Ecto neural progenitor cell (in vitro differentiated cells): ENCODE measurements at regions not wholly inside any gene's neighbourhood (a gene's known extent, or its start where the extent isn't known, plus 50 kb on each side); places are given as distances from the start of the nearest gene placed in this dataset.

Source experiments
- DNase-seq: peaks from one replicate; pipeline ENCODE4 v3.0.0-alpha.2; 2018; ENCODE audit warnings: low spot score

DNA sequence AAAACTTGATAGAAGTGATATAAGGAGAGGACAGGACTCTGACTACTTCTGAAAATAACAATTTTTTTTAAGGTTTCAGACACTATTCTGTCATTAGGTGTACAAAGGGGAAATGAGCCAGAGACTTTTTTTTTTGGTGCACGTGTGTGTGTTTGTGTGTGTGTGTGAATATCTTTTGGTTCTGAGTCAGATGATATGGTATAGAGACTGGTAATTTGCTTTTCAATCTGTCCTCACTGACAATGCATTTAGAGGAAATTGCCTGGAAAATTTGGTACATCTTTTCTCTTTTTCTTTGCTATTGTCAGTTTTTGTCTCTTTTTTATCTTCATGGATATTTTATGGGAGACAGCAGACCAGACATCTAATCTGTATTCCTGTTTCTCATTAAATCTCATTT, 59.3 kb downstream of the DDIT4L start:
- DNase-seq: no peak

DNA sequence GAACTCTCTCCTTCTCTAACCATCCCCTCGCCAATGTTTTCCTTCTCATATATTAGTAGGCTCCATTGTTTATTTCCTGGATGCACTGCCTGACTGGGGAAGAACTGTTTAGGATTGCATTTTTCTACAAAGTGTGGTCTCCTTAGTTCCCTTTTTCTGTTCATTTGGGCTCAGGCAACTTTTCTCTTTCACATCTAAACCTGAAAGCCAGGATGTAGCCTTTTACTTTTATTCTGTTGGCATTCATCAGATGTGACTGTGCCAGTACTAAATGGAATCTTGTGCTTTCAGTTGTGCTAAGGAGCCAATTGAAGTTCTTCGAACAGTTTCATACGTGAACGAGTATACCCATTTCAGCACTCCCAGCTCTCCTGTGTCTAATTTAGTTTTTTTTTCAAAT, 59.8 kb downstream of the DDIT4L start:
- DNase-seq: no peak

DNA sequence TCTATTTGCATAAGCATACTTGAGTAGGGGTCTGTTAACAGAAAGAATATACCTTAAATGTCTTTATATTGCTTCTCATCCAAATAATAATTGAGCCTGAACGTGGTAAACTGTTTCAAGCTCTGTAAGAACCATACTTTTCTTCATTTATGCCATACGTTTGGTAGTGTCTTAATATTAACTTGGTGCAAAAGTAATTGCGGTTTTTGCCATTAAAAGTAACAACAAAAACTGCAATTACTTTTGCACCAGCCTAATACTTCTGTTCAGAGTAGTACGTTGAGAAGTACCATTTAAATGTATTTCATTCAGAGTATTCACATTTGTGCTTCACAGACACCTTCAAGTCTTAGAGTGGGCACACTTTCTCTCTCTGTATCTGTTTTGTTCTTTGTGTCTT, 60.5 kb downstream of the DDIT4L start:
- no peak for DNase-seq

DNA sequence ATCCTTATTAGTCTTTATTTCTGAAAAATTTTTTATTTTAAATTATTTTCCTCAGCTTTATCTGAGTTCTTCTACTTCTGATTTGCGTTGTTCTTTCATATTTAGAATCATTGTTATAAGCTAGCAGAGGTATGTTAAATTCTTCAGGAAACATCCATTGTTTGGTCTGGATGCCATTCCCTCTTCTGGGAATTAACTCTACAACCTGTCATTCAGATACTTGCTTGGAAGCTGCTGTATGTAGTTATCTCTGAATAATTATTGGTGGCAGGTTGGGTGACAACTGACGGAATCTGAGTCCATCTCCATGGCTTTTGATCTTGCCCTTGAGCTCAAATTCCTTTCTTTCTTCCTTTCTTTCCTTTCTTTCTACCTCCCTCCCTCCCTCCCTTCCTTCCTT, 61.9 kb downstream of the DDIT4L start:
- DNase-seq: no peak

DNA sequence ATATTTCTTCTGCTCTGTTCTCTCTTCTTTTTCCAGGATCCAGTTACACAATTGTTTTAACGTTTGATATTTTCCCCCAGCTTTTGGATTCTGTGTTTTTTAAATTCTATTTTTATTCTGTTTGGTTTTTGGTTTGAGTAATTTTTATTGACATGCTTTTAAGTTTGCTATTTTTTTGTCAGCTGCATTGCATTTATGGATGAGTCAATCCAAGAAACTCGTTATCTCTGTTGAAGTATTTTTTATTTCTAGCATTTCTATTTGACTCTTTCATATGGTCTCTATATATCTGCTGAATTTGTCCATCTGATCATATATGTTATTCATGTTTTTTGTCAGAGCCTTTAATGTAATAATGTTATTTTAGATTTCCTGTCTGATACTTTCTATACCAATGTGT, 65.6 kb downstream of the DDIT4L start:
- DNase-seq: no peak

DNA sequence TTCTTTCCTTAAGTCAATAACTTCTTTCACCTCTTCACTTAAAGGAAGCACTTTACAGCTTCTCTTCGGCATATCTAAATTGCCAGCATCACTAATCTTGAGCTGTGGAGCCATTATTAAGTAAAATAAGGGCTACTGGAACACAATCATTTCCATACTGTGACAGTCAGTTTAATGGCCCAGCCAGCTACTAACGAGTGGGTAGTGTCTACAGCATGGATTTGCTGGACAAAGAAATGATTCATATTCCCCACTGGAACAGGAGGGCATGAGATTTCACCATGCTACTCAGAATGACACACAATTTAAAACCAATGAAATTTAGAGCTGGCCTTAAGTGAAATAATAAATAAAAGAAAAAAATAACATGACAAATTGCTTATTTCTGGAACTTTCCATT, 72.1 kb downstream of the DDIT4L start:
- DNase-seq: no peak

DNA sequence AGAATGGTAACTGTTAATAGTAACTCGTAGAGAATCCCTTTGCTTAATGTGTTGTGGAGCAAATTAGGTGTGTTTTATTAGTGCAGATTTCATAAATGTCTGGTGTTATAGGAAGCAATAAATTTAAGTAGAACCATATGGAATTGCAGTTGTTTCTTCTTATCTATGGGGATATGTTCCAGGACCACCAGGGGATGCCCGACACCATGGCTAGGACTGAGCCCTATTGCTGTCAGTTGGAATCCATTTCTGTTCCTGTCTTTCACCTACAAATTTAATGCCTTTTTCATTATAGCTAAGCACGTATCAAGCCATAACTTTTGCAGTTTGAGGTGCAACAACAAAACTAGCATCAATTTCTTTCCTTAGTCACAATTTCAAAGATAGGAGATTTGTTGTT, 72.5 kb downstream of the DDIT4L start:
- no peak for DNase-seq

DNA sequence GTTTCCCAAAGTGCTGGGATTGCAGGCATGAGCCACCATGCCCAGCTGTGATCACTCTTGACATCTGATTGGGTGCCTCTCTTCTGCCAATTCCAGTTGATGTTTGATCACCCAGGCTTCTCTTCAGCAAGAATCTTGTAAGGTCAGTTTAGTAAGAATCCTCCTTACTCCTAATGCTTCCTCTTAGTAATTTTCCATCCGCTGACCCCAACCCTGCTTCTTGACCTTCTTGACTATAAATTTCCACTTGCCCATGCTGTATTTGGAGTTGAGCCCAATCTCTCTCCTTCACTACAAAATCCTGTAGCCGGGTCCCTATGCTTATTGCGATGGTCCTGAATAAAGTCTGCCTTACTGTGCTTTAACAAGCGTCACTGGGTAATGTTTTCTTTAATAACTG, 75.4 kb downstream of the DDIT4L start:
- no peak for DNase-seq

DNA sequence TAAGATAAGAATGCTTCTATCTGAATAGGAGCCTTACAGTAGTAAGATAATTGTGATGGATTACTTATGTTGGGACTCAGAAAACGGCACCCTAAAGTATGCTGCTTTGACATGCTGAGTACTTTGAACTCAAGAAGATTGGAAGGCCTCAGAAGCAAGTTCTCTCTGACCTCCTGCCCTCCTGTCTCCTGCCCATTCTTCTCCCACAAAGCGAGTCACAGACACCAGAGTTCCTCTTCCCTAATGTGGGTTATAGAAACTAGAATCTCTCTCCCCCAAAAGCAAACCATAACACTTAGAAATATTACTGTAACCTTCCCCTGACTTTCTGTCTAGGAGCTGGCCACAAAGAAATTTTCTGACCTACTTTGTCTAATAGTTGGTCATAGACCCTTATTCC, 76.5 kb downstream of the DDIT4L start:
- DNase-seq: no peak

DNA sequence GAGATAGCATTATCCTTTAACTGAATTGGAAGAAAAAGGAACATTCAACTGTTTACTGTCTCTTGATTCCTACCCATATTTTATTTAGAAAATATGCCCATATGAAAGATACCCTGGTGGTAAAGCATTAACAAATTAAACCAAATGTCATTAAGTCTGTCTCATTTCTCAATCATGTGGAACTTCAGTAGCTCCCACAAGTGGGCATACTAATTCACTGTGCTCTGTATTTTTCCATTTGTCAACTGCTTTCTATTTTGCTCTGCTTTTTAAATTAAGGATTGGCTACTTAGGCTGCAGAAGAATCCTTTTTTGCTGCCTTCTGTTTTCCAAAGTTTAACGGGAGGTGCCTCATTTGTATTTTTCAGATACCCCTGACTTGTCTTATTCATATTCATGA, 77.2 kb downstream of the DDIT4L start:
- no peak for DNase-seq

DNA sequence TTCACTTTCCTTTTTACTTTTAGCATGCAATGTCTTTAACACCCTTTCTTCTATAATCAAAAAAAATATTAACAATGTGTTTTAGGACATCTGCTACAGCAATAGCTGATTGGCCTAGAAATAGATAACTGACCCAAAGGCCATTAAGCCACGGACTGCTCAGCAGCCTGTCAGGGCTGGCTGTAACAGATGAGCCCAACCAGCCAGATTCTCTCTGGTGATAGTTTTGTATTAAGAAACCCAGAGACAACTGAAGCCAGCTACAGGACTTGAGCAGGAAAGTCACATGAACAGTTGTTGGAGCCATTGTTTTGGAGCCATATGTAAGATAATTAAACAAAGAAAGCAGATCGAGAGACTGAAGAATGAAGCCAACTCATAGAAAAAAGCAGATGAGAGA, 80.3 kb downstream of the DDIT4L start:
- no peak for DNase-seq

DNA sequence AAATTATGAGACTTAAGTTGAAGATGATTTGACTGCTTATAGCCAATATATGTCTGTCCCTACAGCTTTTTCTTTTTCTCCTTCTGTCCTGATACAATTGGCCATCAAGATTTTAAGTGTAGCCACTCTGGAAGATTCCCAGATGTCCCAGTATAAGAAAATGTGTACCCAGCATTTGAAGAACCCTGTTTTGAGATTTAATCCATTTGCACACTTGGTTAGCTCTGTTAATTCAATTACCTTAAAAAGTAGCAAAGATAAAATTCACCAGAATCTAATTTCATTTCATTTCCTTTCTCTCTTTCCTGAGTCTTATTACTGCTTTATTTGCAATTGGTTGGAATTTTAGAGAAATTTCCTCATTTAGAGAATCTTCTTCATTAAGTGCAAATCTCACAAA, 81.4 kb downstream of the DDIT4L start:
- DNase-seq: no peak

DNA sequence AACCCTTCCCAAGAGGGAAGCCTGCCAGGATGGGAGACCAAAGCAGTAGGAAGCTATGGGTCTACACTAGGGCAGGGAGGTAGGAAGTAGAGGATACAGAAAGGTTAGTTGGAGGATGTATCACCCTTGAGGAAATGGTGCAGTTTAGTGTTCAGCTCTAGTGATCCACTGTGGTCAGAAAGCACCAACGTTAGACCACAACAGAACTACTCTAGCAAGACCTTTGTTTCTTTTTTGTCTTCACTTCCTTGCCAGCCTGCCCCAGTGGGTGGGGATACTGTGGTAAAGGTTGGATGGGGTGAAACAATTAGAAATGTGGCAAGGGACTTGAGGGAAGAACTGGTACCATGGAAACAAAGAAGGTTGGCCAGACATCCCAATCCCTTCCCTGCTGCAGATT, 83.3 kb downstream of the DDIT4L start:
- DNase-seq: no peak

DNA sequence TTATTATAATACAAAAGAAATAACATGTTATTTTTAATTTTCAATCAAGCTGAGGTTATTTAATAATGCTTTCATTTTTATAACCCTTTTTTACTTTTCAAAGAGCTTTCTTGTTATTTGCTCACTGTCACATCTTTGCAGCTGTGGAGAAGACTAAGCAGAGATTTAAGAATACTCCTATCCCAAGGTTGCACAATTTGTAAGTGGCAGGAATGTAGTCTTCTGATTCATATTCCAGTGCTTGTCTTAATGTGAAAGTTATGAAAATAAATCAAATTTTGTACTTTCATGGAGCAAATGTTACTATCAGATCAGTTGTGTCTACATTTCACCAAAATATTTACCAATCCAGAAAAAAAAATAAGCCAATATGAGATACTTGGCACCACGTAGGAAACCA, 86.6 kb downstream of the DDIT4L start:
- no peak for DNase-seq

DNA sequence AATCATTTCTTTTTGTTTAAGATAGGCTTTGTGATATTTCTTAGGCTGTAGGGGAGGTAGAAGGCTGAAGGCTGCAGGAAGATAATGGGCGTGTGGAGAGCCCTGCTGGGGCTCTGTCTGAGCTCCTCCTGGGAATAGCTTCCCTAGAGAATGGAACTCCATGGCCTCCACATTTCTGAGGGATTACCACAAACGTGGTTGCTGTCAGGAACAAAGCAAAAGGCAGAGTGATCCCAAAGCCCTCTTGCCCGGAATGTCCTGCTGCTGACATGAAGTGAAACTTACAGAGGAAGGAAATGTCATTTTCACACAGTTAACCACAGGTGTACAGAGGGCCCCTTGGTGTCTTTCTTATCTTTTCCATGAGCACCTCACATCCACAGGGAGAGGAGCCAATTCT, 89.3 kb downstream of the DDIT4L start:
- peak; percentile 68 for DNase-seq

DNA sequence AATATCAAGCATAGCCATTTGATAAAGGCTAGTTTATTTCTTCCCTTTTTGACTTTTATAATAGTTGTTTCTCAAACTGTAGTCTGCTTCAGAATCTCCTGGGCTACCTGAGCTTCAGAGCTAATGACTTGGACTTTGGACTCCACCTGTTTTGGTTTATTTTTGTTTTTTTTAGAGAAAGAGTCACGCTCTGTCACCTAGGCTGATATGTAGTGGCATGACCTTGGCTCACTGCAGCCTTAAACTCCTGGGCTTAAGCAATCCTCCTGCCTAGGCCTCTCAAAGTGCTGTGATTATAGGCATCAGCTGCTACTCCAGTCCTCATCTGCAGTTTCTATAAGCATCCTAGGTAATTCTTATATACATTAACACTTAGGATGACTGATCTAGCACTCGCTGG, 90.5 kb downstream of the DDIT4L start:
- no peak for DNase-seq

DNA sequence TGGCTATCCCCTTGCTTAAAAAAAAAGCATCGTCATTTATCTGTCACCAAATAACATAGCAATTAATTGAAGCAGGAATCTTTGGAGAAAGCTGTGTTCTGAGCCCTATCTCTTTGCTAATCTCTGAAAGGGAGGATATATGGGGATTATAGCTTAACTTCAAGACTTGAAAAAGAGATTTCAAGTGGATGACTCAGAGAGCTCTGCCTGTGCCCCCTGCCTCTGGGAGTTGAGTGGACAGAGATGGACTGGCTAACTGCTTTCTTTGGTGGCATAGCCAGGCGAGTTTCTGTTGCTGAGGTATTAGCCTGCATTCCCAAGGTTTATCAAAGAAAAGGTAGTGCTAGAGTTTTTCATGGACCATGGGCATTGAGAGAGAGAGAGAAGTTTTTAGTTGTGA, 91.6 kb downstream of the DDIT4L start:
- no peak for DNase-seq

DNA sequence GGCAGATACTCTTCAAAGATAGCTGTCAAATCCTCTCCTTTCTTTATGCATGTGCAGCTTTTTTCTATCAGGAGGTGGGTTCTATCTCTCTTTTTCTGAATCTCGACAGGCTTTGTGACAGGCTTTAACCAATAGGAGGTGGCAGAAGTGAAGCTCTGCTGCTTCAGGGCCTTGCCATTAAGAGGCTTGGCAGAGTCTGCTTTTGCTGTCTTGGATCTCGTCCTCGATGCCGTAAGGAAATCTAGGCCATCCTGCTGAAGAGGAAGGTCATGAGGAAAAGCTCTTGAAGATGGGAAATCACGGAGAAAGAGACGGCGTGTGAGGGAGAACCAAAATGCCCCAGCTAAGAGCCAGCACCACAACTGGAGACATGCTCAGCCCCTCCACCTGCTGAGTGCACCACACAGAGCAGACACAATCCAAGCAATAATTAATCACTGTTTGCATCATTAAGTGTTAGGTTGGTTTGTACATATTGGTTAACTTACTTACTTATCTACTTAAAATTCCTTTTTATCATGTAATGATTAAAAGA, 92.2 kb downstream of the DDIT4L start:
- DNase-seq: no peak

DNA sequence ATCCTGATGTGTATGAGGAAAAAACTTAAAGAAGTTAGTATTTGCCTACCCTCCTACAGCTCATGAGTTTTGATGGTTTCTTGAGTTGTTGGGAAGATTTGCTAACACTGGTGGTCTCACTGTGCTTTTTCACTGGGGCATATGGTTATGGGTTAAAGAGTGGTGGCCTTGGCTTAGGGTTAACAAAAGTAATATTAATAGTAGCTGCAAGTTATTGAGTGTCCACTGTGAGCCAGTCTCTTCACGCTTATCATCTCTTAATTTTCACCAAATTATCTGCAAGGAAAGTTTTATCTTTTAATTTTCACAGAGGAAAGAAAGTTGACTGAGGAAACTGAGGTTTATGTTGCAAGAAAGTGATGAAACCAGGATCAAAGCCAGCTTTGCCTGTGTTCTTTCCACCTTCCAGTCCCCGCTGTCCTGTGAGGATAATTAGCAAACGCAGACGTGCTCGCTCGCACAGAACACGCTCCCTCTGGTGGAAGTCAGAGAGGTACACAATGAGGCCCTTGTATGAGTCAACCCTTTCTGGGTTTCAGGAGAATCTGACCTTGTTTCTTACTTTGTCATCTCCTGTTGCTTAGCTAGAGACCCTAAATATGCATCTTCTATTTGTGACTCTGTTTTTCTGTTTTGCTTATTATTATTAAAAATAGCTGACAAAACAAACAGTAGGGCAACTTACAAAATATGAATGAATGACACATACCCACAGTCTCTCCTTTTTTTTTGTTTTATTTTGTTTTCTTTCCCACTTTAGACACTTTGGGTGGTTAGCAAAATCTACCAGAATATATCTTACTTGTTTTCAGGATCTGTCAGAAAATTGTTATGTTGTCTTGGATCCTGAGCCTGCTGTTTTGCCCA, 94.3 kb downstream of the DDIT4L start:
- DNase-seq: peak; percentile 66

DNA sequence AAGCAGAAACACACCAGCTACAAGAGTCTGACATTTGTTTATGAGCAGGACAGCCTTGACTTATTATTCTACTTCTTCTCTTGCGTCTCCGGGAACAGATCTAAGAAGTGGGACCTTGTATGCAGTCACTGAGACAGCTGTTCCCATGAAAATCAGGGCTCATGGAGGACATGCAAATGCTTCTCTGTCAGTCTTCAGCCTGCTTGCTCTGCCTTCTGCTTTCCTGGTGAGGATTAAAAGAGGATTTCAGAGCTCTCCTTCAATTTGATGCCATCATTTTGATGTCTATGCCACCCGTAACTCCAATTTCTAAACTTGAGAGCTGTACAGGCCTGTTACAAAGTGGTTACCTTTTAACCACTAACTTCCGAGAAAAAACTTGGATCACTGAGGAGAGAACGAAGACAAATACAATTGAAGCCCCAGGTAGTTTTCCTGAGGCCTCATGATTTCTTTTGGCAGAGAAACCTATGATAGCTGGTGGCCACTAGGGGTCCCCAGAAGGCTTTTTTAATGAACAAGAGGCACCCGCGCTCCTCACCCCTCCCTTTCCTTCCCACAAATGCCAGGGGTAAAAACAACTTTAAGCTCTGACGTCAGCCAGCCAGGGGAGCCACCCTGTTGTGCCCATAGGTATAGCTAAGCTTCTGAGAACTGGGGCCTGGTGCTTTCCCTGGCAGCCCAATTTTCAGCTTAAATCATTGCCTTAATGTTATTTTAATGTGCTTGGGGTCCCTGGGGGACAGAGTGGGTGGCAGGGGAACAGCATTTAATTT, 97.0 kb downstream of the DDIT4L start:
- peak; percentile 79 for DNase-seq

DNA sequence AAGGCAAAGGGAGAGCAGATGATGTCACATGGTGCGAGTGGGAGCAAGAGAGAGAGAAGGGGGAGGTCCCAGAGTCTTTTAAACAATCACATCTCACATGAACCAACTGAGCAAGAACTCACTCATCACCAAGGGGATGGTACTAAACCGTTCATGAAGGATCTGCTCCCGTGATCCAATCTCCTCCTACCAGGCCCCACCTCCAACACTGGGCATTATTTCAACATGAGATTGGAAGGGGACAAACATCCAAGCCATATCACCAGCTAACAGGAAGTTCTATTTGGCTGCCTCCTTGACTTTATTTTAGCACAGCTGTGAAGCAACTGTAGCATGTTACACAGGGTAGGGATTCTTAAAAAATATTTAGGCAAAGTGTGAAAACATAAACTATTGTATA, 102.5 kb downstream of the DDIT4L start:
- no peak for DNase-seq

DNA sequence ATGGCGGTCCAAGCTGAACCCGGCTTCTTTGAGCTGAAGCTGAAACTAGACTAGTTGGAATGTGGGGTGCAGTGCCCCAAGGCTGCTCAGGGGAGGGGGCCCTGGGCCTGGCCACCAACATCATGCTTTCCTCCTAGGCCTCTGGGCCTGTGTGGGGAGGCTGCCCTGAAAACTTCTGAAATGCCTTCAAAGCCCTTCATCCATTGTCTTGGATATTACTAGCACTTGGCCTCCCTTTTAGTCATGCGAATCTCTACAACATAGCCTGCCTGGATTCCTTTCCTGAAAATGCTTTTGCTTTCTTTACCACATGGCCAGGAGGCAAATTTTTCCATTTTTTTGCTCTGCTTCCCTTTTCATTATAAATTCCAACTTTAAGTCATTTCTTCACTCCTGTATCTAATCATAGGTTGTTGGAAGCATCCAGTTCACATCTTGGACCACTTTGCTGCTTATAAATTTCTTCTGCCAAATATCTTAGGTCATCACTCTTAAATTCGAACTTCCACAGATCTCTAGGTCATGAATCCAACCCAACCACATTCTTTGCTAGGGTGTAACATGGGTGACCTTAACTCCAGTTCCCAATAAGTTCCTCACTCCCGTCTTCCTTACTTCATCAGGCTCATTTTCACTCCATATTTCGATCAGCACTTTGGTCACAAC, 103.4 kb downstream of the DDIT4L start:
- DNase-seq: no peak

DNA sequence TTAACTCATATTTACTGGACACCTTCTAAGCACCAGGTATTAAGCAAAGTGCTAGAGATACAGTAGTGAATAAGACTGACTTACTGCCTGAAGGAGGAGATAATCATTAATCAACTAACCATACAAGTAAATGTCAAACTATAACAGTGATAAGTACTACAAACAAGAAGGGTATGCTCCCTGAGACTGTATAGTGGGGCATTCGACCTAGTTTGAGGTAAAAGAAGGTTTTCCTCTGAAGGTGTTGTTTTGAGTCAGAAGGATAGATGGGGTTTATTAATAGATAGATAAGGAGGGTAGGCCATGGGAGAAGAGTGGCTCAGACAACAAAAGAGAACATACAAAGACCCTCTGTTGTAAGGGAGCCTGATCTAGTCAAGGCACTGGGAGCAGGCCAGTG, 105.4 kb downstream of the DDIT4L start:
- no peak for DNase-seq
